ENCODE measurements at regions not wholly inside any gene's neighbourhood (a gene's known extent, or its start where the extent isn't known, plus 50 kb on each side); places are given as distances from the start of the nearest gene placed in this dataset.

GRCh38 chr7:46011501-46011900 lies 90.4 kb upstream of the IGFBP3 start:
- TF ChIP-seq CTCF (IDR thresholded peaks at IDR 0.05) (no peak), POLR2A (IDR thresholded peaks at IDR 0.05) (no peak)
